SU-DHL-6 (cell line): ENCODE measurements at regions not wholly inside any gene's neighbourhood (a gene's known extent, or its start where the extent isn't known, plus 50 kb on each side); places are given as distances from the start of the nearest gene placed in this dataset.
"Not testable (repeated sequence)": the region's sequence is repeated elsewhere in the genome, so short reads cannot be mapped to it uniquely, and the experiment has no call there.

Source experiments
- H2AFZ ChIP-seq: fragments of 200-600 bp; sonication (generic); 2 replicates; pipeline ENCODE4 v1.6.1; 2014; ENCODE audit warnings: low read depth, mild to moderate bottlenecking, moderate library complexity, mixed read lengths, antibody characterized with exemption, low read length; ENCODE audit not compliant: severe bottlenecking
- H3F3A ChIP-seq: fragments of 200-600 bp; shearing (Covaris generic); 2 replicates; pipeline ENCODE4 v1.6.0; 2016; ENCODE audit warnings: antibody characterized with exemption, mild to moderate bottlenecking; ENCODE audit not compliant: insufficient read depth
- H3K27ac ChIP-seq: fragments of 200-600 bp; sonication (generic); 2 replicates; pipeline ENCODE4 v1.5.1; 2016; ENCODE audit warnings: low read depth, mild to moderate bottlenecking, low read length, moderate library complexity, mixed read lengths
- H3K27me3 ChIP-seq: fragments of 200-600 bp; sonication (generic), shearing (Covaris generic); 2 replicates; pipeline ENCODE4 v1.6.0; 2014; ENCODE audit warnings: mild to moderate bottlenecking, low read length
- H3K36me3 ChIP-seq: fragments of 200-600 bp; sonication (generic); 2 replicates; pipeline ENCODE4 v1.6.1; 2014; ENCODE audit warnings: mild to moderate bottlenecking, low read length, mixed read lengths
- H3K4me2 ChIP-seq: fragments of 300-600, 200-600 bp; shearing (Covaris generic), sonication (generic); 2 replicates; pipeline ENCODE4 v1.6.0; 2014; ENCODE audit warnings: low read length, low read depth, mild to moderate bottlenecking; ENCODE audit not compliant: poor library complexity, severe bottlenecking
- H3K4me3 ChIP-seq: fragments of 200-600 bp; sonication (generic); 2 replicates; pipeline ENCODE4 v1.5.1; 2014; ENCODE audit warnings: antibody characterized with exemption, low read length, mild to moderate bottlenecking, mixed read lengths; ENCODE audit not compliant: insufficient read depth, poor library complexity, severe bottlenecking
- H3K79me2 ChIP-seq: fragments of 200-600 bp; sonication (generic); 2 replicates; pipeline ENCODE4 v1.6.1; 2014; ENCODE audit warnings: mild to moderate bottlenecking, low read length, moderate library complexity; ENCODE audit not compliant: insufficient read depth
- H3K9ac ChIP-seq: fragments of 200-600 bp; sonication (generic); 2 replicates; pipeline ENCODE4 v1.7.0; 2014; ENCODE audit warnings: mild to moderate bottlenecking, low read length
- H3K9me2 ChIP-seq: fragments of 200-600 bp; sonication (generic); replicated peaks from 2 replicates; pipeline ENCODE4 v1.6.1; 2014; ENCODE audit warnings: low read length; ENCODE audit not compliant: insufficient read depth
- H3K9me3 ChIP-seq: fragments of 200-600 bp; sonication (generic); 2 replicates; pipeline ENCODE4 v1.6.1; 2014; ENCODE audit warnings: low read length, mixed read lengths; ENCODE audit not compliant: insufficient read depth
- H4K20me1 ChIP-seq: fragments of 200-600 bp; sonication (generic); 2 replicates; pipeline ENCODE4 v1.6.1; 2014; ENCODE audit warnings: low read depth, mild to moderate bottlenecking, antibody characterized with exemption, low read length, moderate library complexity, mixed read lengths
- CTCF ChIP-seq: fragments of 200-600 bp; sonication (generic); IDR thresholded peaks from one replicate; pipeline ENCODE4 v1.5.1; 2017; ENCODE audit warnings: antibody characterized with exemption, mild to moderate bottlenecking, low read length, moderate library complexity; ENCODE audit not compliant: insufficient read depth, poor library complexity, severe bottlenecking
- EZH2phosphoT487 ChIP-seq: fragments of 200-600 bp; sonication (generic), shearing (Covaris generic); conservative IDR thresholded peaks from 2 replicates; pipeline ENCODE4 v1.6.1; 2018; ENCODE audit warnings: mild to moderate bottlenecking, antibody characterized with exemption, low read length, moderate library complexity, mixed read lengths

GRCh38 chr4:177528620-177529019 is 86.4 kb upstream of the AGA start:
- Histone ChIP-seq H3K9me3 (no peaks in the 10 kb centered on the region), H3K9me2 (no peaks in the 10 kb centered on the region), H3K4me2 (no peak overlapping the region), H3K79me2 (no peaks in the 10 kb centered on the region), H3K27ac (no peak overlapping the region), H3K36me3 (no peaks in the 10 kb centered on the region), H4K20me1 (no peaks in the 10 kb centered on the region), H3K9ac (no peak overlapping the region), H3K27me3 (no peaks in the 10 kb centered on the region), H2AFZ (no peak overlapping the region), H3F3A (no peaks in the 10 kb centered on the region), H3K4me3 (no peak overlapping the region)
- TF ChIP-seq CTCF (no peak), EZH2phosphoT487 (no peak)

DNA sequence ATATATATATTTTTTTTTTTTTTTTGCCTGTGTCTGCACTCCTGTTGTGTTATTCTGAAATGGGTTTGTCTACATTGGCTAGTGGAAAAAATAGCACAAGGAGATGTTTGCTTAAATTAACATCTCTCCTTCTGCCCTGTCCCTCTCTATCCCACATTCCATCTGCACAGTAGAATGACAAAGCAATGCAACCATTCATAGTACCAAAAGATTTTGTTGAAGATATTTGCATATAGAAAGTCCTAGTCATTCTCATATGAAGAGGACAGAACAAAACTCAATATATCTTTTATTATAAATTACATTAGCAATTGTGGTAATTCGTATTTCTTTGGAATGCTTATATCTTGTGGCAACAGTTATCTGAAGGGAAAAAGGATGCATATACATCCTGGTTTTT is 88.3 kb upstream of the AGA start:
- Histone ChIP-seq H3K9ac (no peak overlapping the region), H3K27me3 (no peaks in the 10 kb centered on the region), H3K27ac (no peak overlapping the region), H2AFZ (no peak overlapping the region), H3K9me2 (no peaks in the 10 kb centered on the region), H3K4me3 (no peak overlapping the region), H3K4me2 (no peak overlapping the region), H3K36me3 (no peaks in the 10 kb centered on the region), H3K79me2 (no peaks in the 10 kb centered on the region), H3K9me3 (no peaks in the 10 kb centered on the region), H3F3A (no peaks in the 10 kb centered on the region), H4K20me1 (no peaks in the 10 kb centered on the region)
- TF ChIP-seq EZH2phosphoT487 (no peak), CTCF (no peak)

GRCh38 chr4:177532358-177532757 is 90.1 kb upstream of the AGA start:
- no peak overlapping the region for H3K9ac ChIP-seq
- no peak for TF ChIP-seq EZH2phosphoT487
- TF ChIP-seq CTCF: no peak

GRCh38 chr4:177534841-177535240 is 92.6 kb upstream of the AGA start:
- H3F3A ChIP-seq, H3K4me3 ChIP-seq, H2AFZ ChIP-seq, H3K9me3 ChIP-seq, H3K36me3 ChIP-seq, H3K9ac ChIP-seq, H3K9me2 ChIP-seq, H4K20me1 ChIP-seq, H3K27ac ChIP-seq, H3K27me3 ChIP-seq, H3K79me2 ChIP-seq, H3K4me2 ChIP-seq: not testable (repeated sequence)

More at GRCh38 chr4:177532358-177532757, 90.1 kb upstream of the AGA start:
- H3K36me3 ChIP-seq: no peaks in the 10 kb centered on the region
- no peak overlapping the region for H3K27ac ChIP-seq
- H3K4me3 ChIP-seq: no peak overlapping the region
- no peaks in the 10 kb centered on the region for H3K79me2 ChIP-seq
- H4K20me1 ChIP-seq: no peaks in the 10 kb centered on the region
- H3K27me3 ChIP-seq: no peaks in the 10 kb centered on the region
- no peaks in the 10 kb centered on the region for H3K9me3 ChIP-seq
- H3K4me2 ChIP-seq: no peak overlapping the region
- no peak overlapping the region for H2AFZ ChIP-seq
- no peaks in the 10 kb centered on the region for H3K9me2 ChIP-seq
- H3F3A ChIP-seq: no peaks in the 10 kb centered on the region
